Astrocyte of the cerebellum (primary cell): ENCODE measurements at regions not wholly inside any gene's neighbourhood (a gene's known extent, or its start where the extent isn't known, plus 50 kb on each side); places are given as distances from the start of the nearest gene placed in this dataset.

ENCODE experiments used
- DNase-seq: peaks from one replicate; pipeline ENCODE4 v3.0.0-alpha.2; 2011; ENCODE audit warnings: low read depth
- H3K4me3 ChIP-seq: 2 replicates; pipeline ENCODE4 v1.5.1; 2011; ENCODE audit warnings: mild to moderate bottlenecking, low read depth, low read length, moderate library complexity
- CTCF ChIP-seq: IDR thresholded peaks from 2 replicates; pipeline ENCODE4 v1.5.1; 2012; ENCODE audit warnings: low read length, low read depth, moderate library complexity, mild to moderate bottlenecking; ENCODE audit errors: missing control alignments
- in situ Hi-C: cut with HindIII; loops from 2 replicates; pipeline ENCODE4 v1.10.0; 2017; ENCODE audit warnings: low sequenced_read_pairs

GRCh38 chr2:84041506-84041905 lies 417.6 kb downstream of the SUCLG1 start:
- no peak for DNase-seq
- in situ Hi-C loops = loop anchor here (10.0 kb wide), 1 partner anchor 1927 kb away; no protein-coding TSS in a partner anchor
- TF ChIP-seq CTCF = no peak
- H3K4me3 ChIP-seq = no peak overlapping the region

GRCh38 chr2:84040281-84040680 lies 418.8 kb downstream of the SUCLG1 start:
- in situ Hi-C loops = loop anchor here (10.0 kb wide), 1 partner anchor 1925 kb away; no protein-coding TSS in a partner anchor
- TF ChIP-seq CTCF = no peak
- H3K4me3 ChIP-seq = no peak overlapping the region
- DNase-seq = no peak

- TF ChIP-seq CTCF = no peak
- H3K4me3 ChIP-seq = no peak overlapping the region
- peak; percentile 5 for DNase-seq
- in situ Hi-C loops = no loop called here
These were observed 420.2 kb downstream of the SUCLG1 start for GRCh38 chr2:84038866-84039265.

- TF ChIP-seq CTCF = no peak
- no peak overlapping the region for H3K4me3 ChIP-seq
- in situ Hi-C loops = no loop called here
- DNase-seq = no peak
These were observed 425.6 kb downstream of the SUCLG1 start for GRCh38 chr2:84033347-84033974.

- H3K4me3 ChIP-seq = no peak overlapping the region
- DNase-seq = no peak
- TF ChIP-seq CTCF = no peak
- in situ Hi-C loops = no loop called here
These were observed 427.6 kb downstream of the SUCLG1 start for GRCh38 chr2:84031312-84032050.

- no peak for TF ChIP-seq CTCF
- in situ Hi-C loops = no loop called here
- DNase-seq = no peak
These were observed 429.0 kb downstream of the SUCLG1 start for GRCh38 chr2:84029903-84030575.

More at GRCh38 chr2:84029903-84030575, 429.0 kb downstream of the SUCLG1 start:
- H3K4me3 ChIP-seq = no peak overlapping the region
